CD14-positive monocyte (primary cell): ENCODE measurements at regions not wholly inside any gene's neighbourhood (a gene's known extent, or its start where the extent isn't known, plus 50 kb on each side); places are given as distances from the start of the nearest gene placed in this dataset.

Experiments used
- DNase-seq, 3 donors: peaks; one replicate each; pipeline ENCODE4 v3.0.0-alpha.2; 2011 to 2022
- H2AFZ ChIP-seq: 2 replicates; pipeline ENCODE4 v1.6.0; 2012; ENCODE audit warnings: mild to moderate bottlenecking, low read depth, low read length, inconsistent platforms; ENCODE audit not compliant: insufficient read depth, poor library complexity, severe bottlenecking
- H3K27ac ChIP-seq, 2 donors: 1 replicate in 1 of 2; 2 replicates in 1 of 2; pipeline ENCODE4 v1.5.1; 2012 to 2013; ENCODE audit warnings: low read length in 2 of 2, control low read depth in 1 of 2, inconsistent platforms in 1 of 2, low read depth in 1 of 2, mild to moderate bottlenecking in 1 of 2
- H3K27me3 ChIP-seq, 2 donors: one replicate each; pipeline versions ENCODE4 v1.6.0 to v1.6.1; 2011 to 2013; ENCODE audit warnings: low read length in 2 of 2; ENCODE audit not compliant: control insufficient read depth in 2 of 2, insufficient read depth in 2 of 2
- H3K36me3 ChIP-seq, 2 donors: replicated peaks in 1 of 2; 1 replicate in 1 of 2; 2 replicates in 1 of 2; pipeline versions ENCODE4 v1.5.1 to v1.6.1; 2012 to 2013; ENCODE audit warnings: low read length in 2 of 2, control low read depth in 1 of 2, inconsistent platforms in 1 of 2, mild to moderate bottlenecking in 1 of 2; ENCODE audit not compliant: insufficient read depth in 2 of 2, control insufficient read depth in 1 of 2
- H3K4me1 ChIP-seq, 2 donors: 1 replicate in 1 of 2; 2 replicates in 1 of 2; pipeline versions ENCODE4 v1.5.1 to v1.6.1; 2012 to 2013; ENCODE audit warnings: low read length in 2 of 2, control low read depth in 1 of 2, inconsistent platforms in 1 of 2, mild to moderate bottlenecking in 1 of 2, moderate library complexity in 1 of 2; ENCODE audit not compliant: insufficient read depth in 2 of 2, control insufficient read depth in 1 of 2
- H3K4me2 ChIP-seq: replicated peaks from 2 replicates; pipeline ENCODE3; 2012; ENCODE audit warnings: low read length, moderate library complexity, mild to moderate bottlenecking; ENCODE audit not compliant: poor library complexity, severe bottlenecking; ENCODE audit errors: extremely low read depth
- H3K4me3 ChIP-seq, 3 experiments: fragments of 200-600 bp in 1 of 3; sonication (generic) in 1 of 3; replicated peaks in 1 of 3; 1 replicate in 2 of 3; 2 replicates in 1 of 3; pipeline ENCODE4 v1.5.1; 2011 to 2013; ENCODE audit warnings: low read length in 3 of 3, mild to moderate bottlenecking in 3 of 3, control low read depth in 2 of 3, low read depth in 2 of 3, inconsistent platforms in 1 of 3, moderate library complexity in 1 of 3
- H3K79me2 ChIP-seq: 2 replicates; pipeline ENCODE4 v1.6.0; 2012; ENCODE audit warnings: mild to moderate bottlenecking, control low read depth, inconsistent platforms, low read length, moderate library complexity; ENCODE audit not compliant: insufficient read depth
- H3K9ac ChIP-seq: 2 replicates; pipeline ENCODE4 v1.6.0; 2017; ENCODE audit warnings: low read length, mild to moderate bottlenecking; ENCODE audit not compliant: insufficient read depth, poor library complexity, severe bottlenecking
- H3K9me3 ChIP-seq, 2 donors: replicated peaks in 1 of 2; 1 replicate in 1 of 2; 2 replicates in 1 of 2; pipeline versions ENCODE4 v1.5.1 to v1.6.1; 2012 to 2013; ENCODE audit warnings: low read length in 2 of 2, control low read depth in 1 of 2; ENCODE audit not compliant: control insufficient read depth in 1 of 2, insufficient read depth in 1 of 2
- H4K20me1 ChIP-seq: 2 replicates; pipeline ENCODE4 v1.6.0; 2012; ENCODE audit warnings: mild to moderate bottlenecking, low read length, control low read depth, moderate library complexity; ENCODE audit not compliant: insufficient read depth
- H3K27ac Mint-ChIP-seq, 7 donors: one replicate each; pipeline ENCODE4 v1.8.0; 2020; ENCODE audit warnings: mild to moderate bottlenecking in 7 of 7, mixed read lengths in 7 of 7, moderate library complexity in 6 of 7, inconsistent platforms in 2 of 7
- H3K27me3 Mint-ChIP-seq, 3 donors: one replicate each; pipeline ENCODE4 v1.8.0; 2021 to 2022; ENCODE audit warnings: low read depth in 3 of 3, mild to moderate bottlenecking in 3 of 3, mixed read lengths in 3 of 3, moderate library complexity in 3 of 3, inconsistent platforms in 1 of 3
- H3K36me3 Mint-ChIP-seq, 2 donors: one replicate each; pipeline ENCODE4 v1.8.0; 2020; ENCODE audit warnings: mixed read lengths in 2 of 2, inconsistent platforms in 1 of 2, mild to moderate bottlenecking in 1 of 2
- H3K4me1 Mint-ChIP-seq: one replicate; pipeline ENCODE4 v1.8.0; 2020; ENCODE audit warnings: mild to moderate bottlenecking, mixed read lengths
- H3K4me3 Mint-ChIP-seq, 2 donors: one replicate each; pipeline ENCODE4 v1.8.0; 2020; ENCODE audit warnings: mild to moderate bottlenecking in 2 of 2, mixed read lengths in 2 of 2, moderate library complexity in 1 of 2
- H3K9me3 Mint-ChIP-seq, 7 donors: one replicate each; pipeline ENCODE4 v1.8.0; 2020 to 2022; ENCODE audit warnings: mixed read lengths in 7 of 7, mild to moderate bottlenecking in 6 of 7, moderate library complexity in 6 of 7, inconsistent platforms in 2 of 7
- WGBS: methylation state at CpG from one replicate; pipeline ENCODE4 v1.1.5; 2013; ENCODE audit warnings: missing lambda C conversion rate; ENCODE audit not compliant: insufficient coverage; 5-methylcytosine and 5-hydroxymethylcytosine counted together
- intact Hi-C, 2 donors: fragments of 100-400 bp; cut with micrococcal nuclease; formaldehyde crosslinking; loops; one replicate each; pipeline versions ENCODE4 v1.15.0 to v1.15.1; 2023
- TF ChIP-seq, protein P1 (sequence below): fragments of 200-600 bp; IDR thresholded peaks from one replicate; pipeline ENCODE4 v1.8.0; 2022; ENCODE audit warnings: antibody characterized with exemption, mild to moderate bottlenecking

- Histone ChIP-seq H3K4me1 (peaks cover 25 to 27% of the 10 kb centered on the region in 2 donors), H3K27ac (no peak overlapping the region), H3K9ac (no peak overlapping the region), H3K79me2 (no peaks in the 10 kb centered on the region), H3K9me3 (no peaks in the 10 kb centered on the region), H2AFZ (no peak overlapping the region), H3K27me3 (no peaks in the 10 kb centered on the region), H3K4me3 (no peak overlapping the region), H3K36me3 (no peaks in the 10 kb centered on the region), H3K4me2 (no peak overlapping the region), H4K20me1 (no peaks in the 10 kb centered on the region)
- DNase-seq: no peak
- intact Hi-C loops: no loop called here
- H3K36me3 Mint-ChIP-seq: peaks cover 0 to 2% of the 10 kb centered on the region in 2 donors
- H3K4me3 Mint-ChIP-seq: no peak overlapping the region
- H3K9me3 Mint-ChIP-seq: peaks cover 0 to 7% (median 2%) of the 10 kb centered on the region in 7 donors
- no peak overlapping the region for H3K27ac Mint-ChIP-seq
- TF ChIP-seq, protein P1, sequence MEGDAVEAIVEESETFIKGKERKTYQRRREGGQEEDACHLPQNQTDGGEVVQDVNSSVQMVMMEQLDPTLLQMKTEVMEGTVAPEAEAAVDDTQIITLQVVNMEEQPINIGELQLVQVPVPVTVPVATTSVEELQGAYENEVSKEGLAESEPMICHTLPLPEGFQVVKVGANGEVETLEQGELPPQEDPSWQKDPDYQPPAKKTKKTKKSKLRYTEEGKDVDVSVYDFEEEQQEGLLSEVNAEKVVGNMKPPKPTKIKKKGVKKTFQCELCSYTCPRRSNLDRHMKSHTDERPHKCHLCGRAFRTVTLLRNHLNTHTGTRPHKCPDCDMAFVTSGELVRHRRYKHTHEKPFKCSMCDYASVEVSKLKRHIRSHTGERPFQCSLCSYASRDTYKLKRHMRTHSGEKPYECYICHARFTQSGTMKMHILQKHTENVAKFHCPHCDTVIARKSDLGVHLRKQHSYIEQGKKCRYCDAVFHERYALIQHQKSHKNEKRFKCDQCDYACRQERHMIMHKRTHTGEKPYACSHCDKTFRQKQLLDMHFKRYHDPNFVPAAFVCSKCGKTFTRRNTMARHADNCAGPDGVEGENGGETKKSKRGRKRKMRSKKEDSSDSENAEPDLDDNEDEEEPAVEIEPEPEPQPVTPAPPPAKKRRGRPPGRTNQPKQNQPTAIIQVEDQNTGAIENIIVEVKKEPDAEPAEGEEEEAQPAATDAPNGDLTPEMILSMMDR: no peak
- 100% methylated on average over 1 of the region's 2 CpGs for WGBS
- peaks cover 28% of the 10 kb centered on the region for H3K4me1 Mint-ChIP-seq
- no peaks in the 10 kb centered on the region for H3K27me3 Mint-ChIP-seq
Measured at GRCh38 chr11:111189466-111189865, 56.1 kb upstream of the POU2AF2 start.

DNA sequence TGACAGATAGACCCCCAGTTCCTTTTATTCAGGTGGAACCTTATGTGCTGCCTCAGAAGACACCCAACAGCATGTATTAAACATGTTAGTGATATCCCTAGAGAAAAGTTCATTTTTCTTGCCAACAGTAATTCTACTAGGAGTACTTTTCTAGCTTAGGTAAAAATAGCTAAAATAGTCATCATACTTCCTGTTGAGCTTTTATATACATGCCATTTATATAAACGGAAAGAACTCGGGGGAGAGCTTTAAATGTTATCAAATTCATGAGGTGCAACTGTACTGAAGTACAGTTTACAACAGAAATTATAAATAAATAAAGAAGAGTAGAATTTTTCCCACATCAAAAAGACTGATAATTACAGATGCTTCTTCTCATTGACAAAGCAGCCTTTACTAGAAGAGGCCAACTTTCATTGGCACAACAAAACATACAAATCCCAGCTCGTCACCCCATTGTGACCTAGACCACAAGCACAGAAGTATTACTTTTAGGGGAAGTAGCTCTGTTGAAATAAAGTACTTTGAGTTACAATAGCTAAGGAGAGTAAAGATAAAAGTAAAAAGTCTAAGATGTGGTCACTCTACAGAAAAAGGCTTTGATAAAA lies 59.1 kb upstream of the POU2AF2 start:
- TF ChIP-seq, protein P1: no peak
- Histone ChIP-seq H2AFZ (no peak overlapping the region), H3K36me3 (no peaks in the 10 kb centered on the region), H3K27ac (peak overlapping the region in 1 of 2 donors; percentile 63), H3K4me1 (peaks cover 32 to 35% of the 10 kb centered on the region in 2 donors), H3K4me3 (peak overlapping the region in 1 of 3 experiments; percentile 35), H3K9me3 (no peaks in the 10 kb centered on the region), H3K9ac (no peak overlapping the region), H4K20me1 (no peaks in the 10 kb centered on the region), H3K4me2 (peak overlapping the region; percentile 43), H3K79me2 (no peaks in the 10 kb centered on the region), H3K27me3 (no peaks in the 10 kb centered on the region)
- H3K27ac Mint-ChIP-seq: peak overlapping the region; percentile 1 to 86 (median 76)
- H3K9me3 Mint-ChIP-seq: peaks cover 0 to 3% (median 0%) of the 10 kb centered on the region in 7 donors
- no peak overlapping the region for H3K4me3 Mint-ChIP-seq
- no peaks in the 10 kb centered on the region for H3K27me3 Mint-ChIP-seq
- intact Hi-C loops: no loop called here
- WGBS: no CpG with 5 or more reads among the region's 3 CpGs
- peak; percentile 48 to 63 (median 54) for DNase-seq
- peaks cover 0 to 2% of the 10 kb centered on the region in 2 donors for H3K36me3 Mint-ChIP-seq
- H3K4me1 Mint-ChIP-seq: peaks cover 29% of the 10 kb centered on the region
